HAP-1 (cell line): ENCODE measurements at regions not wholly inside any gene's neighbourhood (a gene's known extent, or its start where the extent isn't known, plus 50 kb on each side); places are given as distances from the start of the nearest gene placed in this dataset.

Source experiments
- DNase-seq, 2 experiments: peaks; one replicate each; pipeline ENCODE4 v3.0.0-alpha.2; 2016 to 2020; ENCODE audit warnings: low spot score in 2 of 2
- H3K27me3 ChIP-seq: fragments of 250-450 bp; sonication (Bioruptor Pico); 2 replicates; pipeline ENCODE4 v1.5.1; 2020; ENCODE audit warnings: low read depth, mild to moderate bottlenecking, moderate library complexity
- H3K36me3 ChIP-seq: fragments of 250-450 bp; sonication (Bioruptor Pico); replicated peaks from 2 replicates; pipeline ENCODE4 v1.5.1; 2020; ENCODE audit warnings: mild to moderate bottlenecking
- H3K4me1 ChIP-seq: fragments of 250-450 bp; sonication (Bioruptor Pico); 2 replicates; pipeline ENCODE4 v1.5.1; 2020; ENCODE audit warnings: mild to moderate bottlenecking
- H3K4me3 ChIP-seq: fragments of 250-450 bp; sonication (Bioruptor Pico); 2 replicates; pipeline ENCODE4 v1.5.1; 2020; ENCODE audit warnings: mild to moderate bottlenecking, moderate library complexity
- H3K9me3 ChIP-seq: fragments of 250-450 bp; sonication (Bioruptor Pico); 2 replicates; pipeline ENCODE4 v1.5.1; 2020; ENCODE audit warnings: mild to moderate bottlenecking, moderate library complexity
- in situ Hi-C: fragments of 300-500 bp; cut with MboI; formaldehyde crosslinking; loops from 3 replicates; pipeline ENCODE4 v1.14.3; 2020; ENCODE audit warnings: low sequenced_read_pairs, inconsistent platforms, mixed read lengths

DNA sequence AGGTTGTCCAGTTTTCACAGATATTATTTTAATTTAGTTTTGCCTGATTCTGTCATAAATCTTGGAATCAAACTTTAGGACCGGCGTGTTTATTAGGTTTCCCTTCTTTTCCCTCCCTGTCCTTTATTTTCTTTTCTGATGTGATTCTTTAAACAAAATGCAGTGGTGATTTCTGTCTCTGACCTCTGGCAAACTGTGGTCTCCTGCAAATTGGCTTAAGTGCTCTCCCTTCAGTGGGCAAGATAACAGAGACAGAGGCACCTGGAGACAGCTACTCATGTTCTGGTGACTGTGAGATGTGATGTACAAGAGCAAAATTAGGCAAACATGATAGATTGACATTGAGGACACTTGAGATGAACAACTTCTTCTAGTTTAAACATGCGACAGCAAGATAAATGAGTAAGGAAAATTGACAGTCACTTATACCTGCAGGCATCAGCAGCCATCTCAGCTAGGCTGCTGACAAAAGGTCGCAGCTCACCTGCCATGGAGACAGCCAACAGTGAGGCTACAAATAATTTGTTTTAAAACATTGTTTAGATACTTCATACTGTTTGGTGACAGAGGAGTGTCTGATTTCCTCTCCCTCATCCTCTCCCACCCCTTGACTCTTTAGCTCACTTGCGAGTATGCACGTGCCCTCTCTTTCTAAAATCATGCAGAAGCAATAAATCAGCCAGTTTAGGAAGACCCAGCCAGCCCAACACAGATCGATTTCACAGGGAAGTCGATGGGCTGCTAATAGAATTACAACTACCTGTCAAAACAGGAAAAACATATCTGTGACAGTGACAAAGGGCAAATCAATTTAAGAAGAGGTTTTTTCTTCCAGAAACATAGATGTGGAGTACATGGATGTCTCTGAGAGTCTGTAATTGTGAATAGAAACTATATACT, 63.4 kb upstream of the MAP3K7 start:
- H3K4me3 ChIP-seq, result no peak overlapping the region
- DNase-seq, result no peak
- no peaks in the 10 kb centered on the region for H3K9me3 ChIP-seq
- H3K36me3 ChIP-seq, result no peaks in the 10 kb centered on the region
- no peaks in the 10 kb centered on the region for H3K4me1 ChIP-seq
- in situ Hi-C loops, result no loop called here
- peaks cover 9% of the 10 kb centered on the region for H3K27me3 ChIP-seq

DNA sequence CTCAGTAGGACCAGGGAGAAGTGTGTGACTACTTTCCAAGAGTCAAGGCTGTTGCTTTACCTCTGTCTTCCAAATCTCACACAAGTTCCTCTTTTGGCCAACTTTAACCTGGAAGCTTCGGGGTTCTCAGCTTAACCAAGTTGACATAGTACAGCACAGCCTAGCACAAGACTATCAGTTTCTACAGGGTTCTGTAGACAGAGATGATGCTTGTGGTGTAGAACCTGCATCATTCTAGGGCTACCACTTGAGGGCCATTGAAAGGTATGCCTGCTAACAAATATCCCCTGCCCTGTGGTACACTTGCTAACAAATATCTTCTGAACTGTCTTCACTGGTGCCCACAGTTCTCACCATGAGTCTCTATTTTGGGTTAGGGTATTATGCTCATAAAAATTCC, 62.0 kb upstream of the MAP3K7 start:
- no peaks in the 10 kb centered on the region for H3K9me3 ChIP-seq
- in situ Hi-C loops, result no loop called here
- peaks cover 9% of the 10 kb centered on the region for H3K27me3 ChIP-seq
- no peak for DNase-seq
- H3K4me1 ChIP-seq, result no peaks in the 10 kb centered on the region
- H3K36me3 ChIP-seq, result no peaks in the 10 kb centered on the region
- no peak overlapping the region for H3K4me3 ChIP-seq

DNA sequence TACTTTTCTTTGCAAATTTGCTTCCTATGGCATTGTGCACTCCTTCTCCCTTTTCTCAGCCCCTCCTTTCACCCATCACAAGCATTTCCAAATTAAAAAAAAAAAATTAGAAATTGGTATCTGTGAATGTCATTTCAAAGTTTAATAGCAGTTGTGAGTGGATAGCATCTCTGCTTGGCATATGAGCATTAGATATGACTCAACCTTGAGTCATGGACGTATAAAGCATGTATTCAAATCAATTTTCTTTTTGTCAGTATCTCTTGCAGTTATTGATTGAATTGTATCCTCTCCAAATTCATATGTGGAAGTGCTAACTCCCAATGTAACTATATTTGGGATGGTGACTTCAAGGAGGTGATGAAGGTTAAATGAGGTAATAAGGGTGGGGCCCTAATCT, 60.1 kb upstream of the MAP3K7 start:
- in situ Hi-C loops, result no loop called here
- no peak for DNase-seq
- H3K27me3 ChIP-seq, result peaks cover 9% of the 10 kb centered on the region
- H3K36me3 ChIP-seq, result no peaks in the 10 kb centered on the region
- no peaks in the 10 kb centered on the region for H3K9me3 ChIP-seq
- no peaks in the 10 kb centered on the region for H3K4me1 ChIP-seq
- no peak overlapping the region for H3K4me3 ChIP-seq

DNA sequence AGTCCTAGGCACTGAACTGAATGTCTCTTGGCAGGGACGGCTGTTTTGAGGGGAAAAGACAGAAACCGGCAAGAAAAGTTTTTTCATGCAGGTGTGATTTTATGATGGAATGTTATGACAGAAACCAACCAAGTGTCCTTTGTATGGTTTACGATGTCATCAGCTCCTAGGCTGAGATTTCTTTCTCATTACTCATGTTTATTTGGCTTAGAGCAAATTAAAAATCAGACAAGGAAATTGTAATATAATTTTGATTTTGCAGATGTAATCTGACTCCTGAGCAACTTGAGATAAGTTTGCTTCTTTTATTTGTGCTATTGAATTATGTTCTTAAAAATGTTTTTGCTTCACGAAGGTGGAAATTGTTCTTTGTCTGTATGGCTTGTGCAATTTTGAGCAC, 58.8 kb upstream of the MAP3K7 start:
- no peak for DNase-seq
- Histone ChIP-seq H3K4me1 (no peaks in the 10 kb centered on the region), H3K27me3 (peaks cover under 1% of the 10 kb centered on the region; the same call in 1 of the 2 replicates), H3K4me3 (no peak overlapping the region), H3K36me3 (no peaks in the 10 kb centered on the region), H3K9me3 (no peaks in the 10 kb centered on the region)
- in situ Hi-C loops, result no loop called here

DNA sequence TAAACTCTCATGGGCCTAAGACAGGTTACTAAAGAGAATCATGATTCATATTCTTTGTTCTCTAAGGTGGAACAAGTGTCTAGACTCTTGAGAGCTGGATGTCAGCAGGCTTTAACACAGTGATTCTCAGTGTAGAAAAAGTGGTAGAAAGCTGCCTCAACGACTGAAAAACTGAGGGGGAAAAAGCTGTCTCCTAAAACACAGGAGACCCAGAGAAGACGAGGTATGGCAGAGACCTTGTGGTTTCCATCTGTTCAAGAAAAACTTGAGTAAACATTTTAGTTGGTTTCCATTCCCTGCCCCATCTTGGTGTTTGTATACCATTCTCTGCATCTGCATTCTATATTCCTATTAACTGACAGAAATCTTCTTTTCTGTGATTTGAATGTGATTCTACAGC, 57.6 kb upstream of the MAP3K7 start:
- H3K9me3 ChIP-seq, result no peaks in the 10 kb centered on the region
- DNase-seq, result no peak
- H3K4me3 ChIP-seq, result no peak overlapping the region
- H3K36me3 ChIP-seq, result no peaks in the 10 kb centered on the region
- in situ Hi-C loops, result no loop called here
- no peaks in the 10 kb centered on the region; the same call in 1 of the 2 replicates for H3K27me3 ChIP-seq
- H3K4me1 ChIP-seq, result no peaks in the 10 kb centered on the region

DNA sequence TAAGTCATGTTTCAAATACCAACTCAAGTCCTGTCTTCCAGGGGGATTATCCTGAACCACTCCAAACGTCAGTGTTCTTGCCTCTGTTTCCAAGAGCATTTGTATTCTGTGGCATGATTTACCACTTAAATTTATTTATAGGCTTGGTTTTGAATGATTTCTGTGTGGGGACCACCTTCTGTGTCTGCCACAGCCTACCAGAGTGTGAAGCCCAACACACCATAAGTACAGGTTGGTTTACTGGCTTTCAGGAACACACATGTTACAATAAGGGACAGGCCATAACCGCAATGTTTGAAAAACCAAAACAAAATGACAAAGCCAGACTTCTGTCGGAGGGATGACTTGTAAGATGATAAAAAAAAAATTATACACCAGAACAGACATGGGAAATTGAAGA, 56.5 kb upstream of the MAP3K7 start:
- in situ Hi-C loops, result no loop called here
- Histone ChIP-seq H3K4me1 (no peaks in the 10 kb centered on the region), H3K36me3 (no peaks in the 10 kb centered on the region), H3K9me3 (no peaks in the 10 kb centered on the region), H3K27me3 (no peaks in the 10 kb centered on the region; the same call in 1 of the 2 replicates), H3K4me3 (no peak overlapping the region)
- peak; percentile 29 to 34 for DNase-seq

DNA sequence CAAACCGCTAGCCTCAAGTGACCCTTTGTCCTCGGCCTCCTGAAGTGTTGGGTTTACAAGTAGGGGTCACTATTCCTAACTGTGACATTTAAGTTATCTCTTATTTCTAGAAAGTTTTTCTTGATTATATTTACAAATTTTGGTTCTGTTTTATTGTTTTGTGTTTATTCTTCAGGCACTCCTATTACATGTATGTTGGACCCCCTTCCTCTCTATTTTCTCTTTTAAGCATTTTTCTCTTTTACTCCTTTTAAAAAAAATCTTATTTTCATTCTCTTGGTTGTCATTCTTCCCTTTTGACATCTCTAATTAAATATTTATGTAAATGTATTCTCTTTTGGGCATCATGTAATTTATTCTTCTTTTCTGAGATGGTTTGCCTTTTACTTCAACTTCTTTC, 50.4 kb upstream of the MAP3K7 start:
- Histone ChIP-seq H3K27me3 (peaks cover 3% of the 10 kb centered on the region; the same call in 1 of the 2 replicates), H3K9me3 (no peaks in the 10 kb centered on the region; the same call in 1 of the 2 replicates), H3K4me3 (no peak overlapping the region), H3K36me3 (no peaks in the 10 kb centered on the region), H3K4me1 (no peaks in the 10 kb centered on the region)
- in situ Hi-C loops, result no loop called here
- DNase-seq, result no peak
